HG03469 (cell line): ENCODE measurements at regions not wholly inside any gene's neighbourhood (a gene's known extent, or its start where the extent isn't known, plus 50 kb on each side); places are given as distances from the start of the nearest gene placed in this dataset.
"Not testable (repeated sequence)": the region's sequence is repeated elsewhere in the genome, so short reads cannot be mapped to it uniquely, and the experiment has no call there.

Source experiments
- ATAC-seq: cut with Tn5 transposase; IDR thresholded peaks from one replicate; pipeline ENCODE4 v1.9.1; 2021; ENCODE audit warnings: mild to moderate bottlenecking, moderate library complexity, moderate number of reproducible peaks; ENCODE audit not compliant: unreplicated experiment

DNA sequence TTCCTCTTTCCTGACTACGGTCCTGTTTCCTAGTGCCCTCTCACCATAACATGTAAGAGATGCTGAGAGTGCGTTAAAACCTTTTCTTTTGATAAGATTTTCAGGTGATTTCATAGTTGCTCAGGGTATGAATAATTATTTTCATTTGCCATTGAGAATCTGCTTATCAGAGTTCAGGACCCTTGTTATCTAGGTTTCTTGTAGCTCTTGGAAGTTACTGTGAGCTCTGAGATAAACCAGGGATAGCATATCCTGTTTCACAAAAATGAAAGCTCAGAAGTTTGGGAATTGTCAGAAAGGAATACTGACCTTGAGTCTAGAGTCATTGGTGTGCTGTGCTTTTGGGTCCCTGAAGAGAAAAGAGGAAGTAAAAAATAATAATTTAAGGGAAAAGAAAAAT is 76.8 kb upstream of the PRKG1 start:
- no peak for ATAC-seq

GRCh38 chr10:50999163-50999562 is 75.1 kb upstream of the PRKG1 start:
- no peak for ATAC-seq

DNA sequence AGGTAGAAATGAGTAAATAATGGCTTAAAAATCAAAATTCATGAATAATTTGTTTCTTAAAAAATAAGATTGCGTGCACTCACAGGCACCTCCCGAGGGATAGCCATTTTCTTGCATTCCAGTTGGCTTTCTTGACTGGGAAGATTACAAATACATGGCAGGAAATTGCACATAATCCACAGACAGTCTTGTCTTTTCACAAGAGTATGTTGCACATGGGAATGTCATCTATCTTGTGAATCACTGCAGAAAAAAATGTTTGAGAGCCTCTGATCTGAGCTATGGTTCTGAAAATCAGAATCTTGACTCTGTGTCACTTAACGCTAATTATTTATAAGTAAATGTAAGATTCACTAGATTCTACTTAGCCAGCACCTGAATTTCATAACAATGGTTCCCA is 74.1 kb upstream of the PRKG1 start:
- ATAC-seq, result no peak

DNA sequence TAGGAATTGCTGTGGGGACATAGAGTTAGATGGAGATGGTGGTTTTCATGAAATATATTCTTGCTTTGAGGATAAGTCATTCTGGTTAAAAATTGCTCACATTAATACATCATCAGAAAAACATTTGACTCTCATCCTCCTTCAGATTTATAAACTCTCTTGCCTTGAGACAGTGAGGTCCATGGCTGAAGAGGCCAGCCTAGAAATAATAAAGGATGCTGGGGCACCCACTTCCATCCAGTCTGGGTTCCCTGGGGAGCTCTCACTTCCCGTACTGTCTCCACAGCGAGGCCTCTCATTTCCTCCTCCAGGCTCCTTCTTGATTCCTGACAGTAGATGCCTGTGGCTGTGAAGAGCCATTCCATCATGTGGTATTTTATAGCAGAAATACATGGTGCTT is 73.3 kb upstream of the PRKG1 start:
- no peak for ATAC-seq

- peak; percentile 54 for ATAC-seq
These were observed 72.7 kb upstream of the PRKG1 start for GRCh38 chr10:51001587-51001986.

DNA sequence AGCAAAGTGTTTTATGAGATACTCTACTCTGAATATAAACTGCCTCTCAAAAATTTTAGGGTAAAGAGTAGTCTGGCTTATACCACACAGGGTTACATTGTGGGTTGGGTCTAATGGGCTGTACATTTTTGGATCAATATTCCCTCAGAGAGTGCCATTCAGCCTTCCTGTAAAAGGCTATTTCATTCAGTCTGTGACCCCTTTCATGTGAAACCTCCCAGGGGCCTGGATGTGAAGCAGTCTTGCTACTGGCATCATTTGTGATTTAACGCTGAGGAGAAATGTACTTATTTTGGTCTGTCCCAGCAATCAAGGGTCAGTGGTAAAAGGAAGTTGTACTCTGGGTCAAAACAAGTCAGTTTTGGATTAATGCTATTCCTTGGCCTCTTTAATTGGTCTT is 71.8 kb upstream of the PRKG1 start:
- ATAC-seq, result no peak

- ATAC-seq, result no peak
These were observed 69.5 kb upstream of the PRKG1 start for GRCh38 chr10:51004776-51005175.

DNA sequence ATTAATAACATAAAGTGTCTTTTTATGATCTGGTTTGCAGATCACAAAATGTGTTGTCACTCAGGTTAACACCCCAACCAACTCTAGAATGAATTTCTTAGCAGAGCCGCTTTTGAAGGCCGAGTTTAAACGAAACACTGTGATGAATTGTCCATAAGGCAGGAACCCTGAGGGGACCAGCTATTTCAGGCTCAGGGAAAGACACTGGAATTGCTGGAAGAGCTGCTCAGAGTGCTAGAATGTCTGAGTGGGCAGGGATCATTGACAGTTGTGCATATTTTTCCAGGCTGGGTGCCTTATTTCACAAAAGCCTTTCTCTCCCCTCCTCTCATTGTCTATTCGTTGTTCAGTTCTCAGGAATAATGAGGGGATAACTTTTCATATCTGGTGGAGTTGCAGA is 68.7 kb upstream of the PRKG1 start:
- ATAC-seq, result no peak

DNA sequence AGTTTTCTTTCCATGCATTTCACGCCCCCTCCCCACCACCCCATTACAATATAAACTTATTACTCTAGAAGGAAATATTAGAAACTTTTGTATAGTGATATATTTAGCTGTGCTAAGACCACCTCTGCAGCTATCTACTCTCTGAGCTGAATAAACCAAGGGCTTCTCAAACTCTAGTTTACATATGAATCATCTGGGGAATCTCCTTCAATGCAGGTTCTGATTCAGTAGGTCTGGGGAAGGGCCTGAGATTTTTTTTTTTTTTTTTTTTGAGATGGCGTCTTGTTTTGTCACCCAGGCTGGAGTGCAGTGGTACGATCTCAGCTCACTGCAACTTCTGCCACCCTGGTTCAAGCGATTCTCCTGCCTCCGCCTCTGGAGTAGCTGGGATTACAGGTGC is 67.6 kb upstream of the PRKG1 start:
- ATAC-seq, result no peak

GRCh38 chr10:51007781-51008180 is 66.5 kb upstream of the PRKG1 start:
- no peak for ATAC-seq

- no peak for ATAC-seq
These were observed 65.9 kb upstream of the PRKG1 start for GRCh38 chr10:51008346-51008745.

DNA sequence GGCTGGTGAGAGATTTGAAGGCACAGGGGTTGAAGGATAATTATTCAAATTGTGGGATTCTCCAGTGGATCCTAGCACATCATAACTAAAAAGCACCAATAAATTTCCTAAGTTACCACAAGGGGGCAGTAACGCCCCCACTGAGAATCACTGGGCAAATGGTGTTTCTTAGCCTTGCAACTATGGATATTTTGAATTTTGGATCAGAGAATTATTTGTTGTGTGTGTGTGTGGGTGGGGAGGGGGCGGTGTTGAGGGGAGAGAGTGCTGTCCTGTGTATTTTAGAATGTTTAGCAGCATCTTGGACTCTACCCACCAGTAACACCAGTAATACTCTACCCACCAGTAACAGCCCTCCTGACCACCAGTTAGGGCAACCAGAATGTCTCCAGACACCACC is 63.3 kb upstream of the PRKG1 start:
- peak; percentile 46 for ATAC-seq

- ATAC-seq, result no peak
These were observed 62.2 kb upstream of the PRKG1 start for GRCh38 chr10:51012073-51012472.

DNA sequence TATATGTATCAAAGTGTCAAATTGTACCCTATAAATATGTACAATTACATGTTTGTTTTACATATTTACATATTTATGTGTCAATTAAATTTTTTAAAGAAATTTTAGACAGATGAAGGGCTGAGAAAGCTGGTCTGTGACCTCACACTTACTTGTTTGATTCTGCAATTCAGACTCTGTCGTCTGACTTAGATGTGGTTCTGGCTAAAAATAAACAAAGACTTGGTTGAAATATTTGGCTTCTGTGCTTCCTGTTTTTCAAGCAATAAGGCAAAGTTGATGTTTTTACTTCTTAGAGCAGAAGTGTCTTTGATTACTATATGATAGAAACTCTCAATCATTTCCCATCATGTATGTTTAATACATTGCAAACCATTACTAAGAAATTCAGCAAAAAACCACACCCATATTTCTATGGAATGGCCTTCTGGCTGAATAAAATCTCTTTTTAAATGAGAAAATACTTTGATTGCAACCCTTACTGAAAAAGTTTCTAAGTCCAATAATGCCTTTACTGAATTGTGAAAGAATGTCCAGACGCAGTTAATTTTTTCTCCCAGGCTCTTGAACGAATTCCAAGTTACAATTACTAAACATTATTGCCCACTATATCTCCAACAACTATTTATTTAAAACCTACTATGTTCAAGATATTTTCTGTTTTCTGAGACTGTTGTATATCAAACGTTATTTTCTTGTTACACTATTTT is 59.5 kb upstream of the PRKG1 start:
- ATAC-seq, result no peak

- ATAC-seq, result not testable (repeated sequence)
These were observed 58.9 kb upstream of the PRKG1 start for GRCh38 chr10:51015390-51015754.

GRCh38 chr10:51020200-51020599 is 54.1 kb upstream of the PRKG1 start:
- no peak for ATAC-seq

DNA sequence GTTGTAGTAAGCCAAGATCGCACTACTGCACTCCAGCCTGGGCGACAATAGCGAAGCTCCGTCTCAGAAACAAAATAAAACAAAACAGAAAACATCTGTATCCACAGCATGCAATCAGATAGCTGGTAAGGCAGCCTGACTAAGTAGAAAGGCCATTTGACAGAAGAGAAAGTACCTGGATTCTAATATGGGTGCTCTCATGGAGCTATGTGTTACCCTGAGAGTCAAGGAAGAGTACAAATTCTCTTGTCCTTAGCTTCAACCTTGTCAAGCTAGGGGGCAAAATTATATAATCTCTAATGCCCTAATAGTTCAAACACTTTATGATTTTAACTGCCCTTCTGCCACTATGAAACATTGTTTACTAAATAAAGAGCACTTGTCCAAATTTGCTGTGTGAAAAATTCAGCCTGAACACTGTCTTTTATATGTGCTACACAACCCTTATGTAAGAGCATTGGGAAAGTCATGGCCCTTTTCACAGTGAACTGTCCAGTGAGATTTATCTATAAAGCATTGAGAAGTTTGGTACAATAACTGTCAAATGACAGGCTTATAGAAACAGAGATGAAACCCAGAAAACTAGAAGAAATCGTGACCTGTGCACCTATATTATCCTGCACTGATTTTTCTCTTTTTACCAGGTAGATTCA is 51.2 kb upstream of the PRKG1 start:
- ATAC-seq, result no peak

- ATAC-seq, result no peak
These were observed 50.7 kb upstream of the PRKG1 start for GRCh38 chr10:51023636-51024035.
